NCI-H526 (cell line): ENCODE measurements at regions not wholly inside any gene's neighbourhood (a gene's known extent, or its start where the extent isn't known, plus 50 kb on each side); places are given as distances from the start of the nearest gene placed in this dataset.

Experiments
- DNase-seq, 2 experiments: peaks; one replicate each; lab custom pipeline; 2025; lab: John Stamatoyannopoulos, UW

- DNase-seq, result no peak
Observed at GRCh38 chr3:181660337-181660736, 51.4 kb upstream of the SOX2 start.

GRCh38 chr3:181637456-181637855, 74.3 kb upstream of the SOX2 start:
- no peak for DNase-seq

- no peak for DNase-seq
Observed at GRCh38 chr3:181637056-181637455, 74.7 kb upstream of the SOX2 start.

- no peak for DNase-seq
Observed at GRCh38 chr3:181635141-181635540, 76.6 kb upstream of the SOX2 start.

- no peak for DNase-seq
Observed at GRCh38 chr3:181633556-181633955, 78.2 kb upstream of the SOX2 start.

- DNase-seq, result no peak
Observed at GRCh38 chr3:181631901-181632300, 79.8 kb upstream of the SOX2 start.

GRCh38 chr3:181630853-181631252, 80.9 kb upstream of the SOX2 start:
- no peak for DNase-seq

GRCh38 chr3:181629711-181630110, 82.0 kb upstream of the SOX2 start:
- no peak for DNase-seq

- no peak for DNase-seq
Observed at GRCh38 chr3:181629029-181629428, 82.7 kb upstream of the SOX2 start.

GRCh38 chr3:181628384-181628783, 83.3 kb upstream of the SOX2 start:
- DNase-seq, result no peak

- no peak for DNase-seq
Observed at GRCh38 chr3:181626036-181626435, 85.7 kb upstream of the SOX2 start.

GRCh38 chr3:181623924-181624694, 87.6 kb upstream of the SOX2 start:
- DNase-seq, result no peak

- no peak for DNase-seq
Observed at GRCh38 chr3:181622365-181622764, 89.4 kb upstream of the SOX2 start.

GRCh38 chr3:181619897-181620296, 91.8 kb upstream of the SOX2 start:
- DNase-seq, result no peak

- no peak for DNase-seq
Observed at GRCh38 chr3:181618260-181618659, 93.5 kb upstream of the SOX2 start.

GRCh38 chr3:181616088-181617070, 95.3 kb upstream of the SOX2 start:
- DNase-seq, result no peak

GRCh38 chr3:181615666-181616065, 96.1 kb upstream of the SOX2 start:
- no peak for DNase-seq

GRCh38 chr3:181614878-181615277, 96.8 kb upstream of the SOX2 start:
- DNase-seq, result no peak

GRCh38 chr3:181613813-181614212, 97.9 kb upstream of the SOX2 start:
- DNase-seq, result no peak

GRCh38 chr3:181613191-181613590, 98.5 kb upstream of the SOX2 start:
- DNase-seq, result no peak

- no peak for DNase-seq
Observed at GRCh38 chr3:181610973-181611265, 100.8 kb upstream of the SOX2 start.

GRCh38 chr3:181610083-181610972, 101.4 kb upstream of the SOX2 start:
- DNase-seq, result no peak
